ENCODE measurements at regions not wholly inside any gene's neighbourhood (a gene's known extent, or its start where the extent isn't known, plus 50 kb on each side); places are given as distances from the start of the nearest gene placed in this dataset.
"Not testable (repeated sequence)": the region's sequence is repeated elsewhere in the genome, so short reads cannot be mapped to it uniquely, and the experiment has no call there.

DNA sequence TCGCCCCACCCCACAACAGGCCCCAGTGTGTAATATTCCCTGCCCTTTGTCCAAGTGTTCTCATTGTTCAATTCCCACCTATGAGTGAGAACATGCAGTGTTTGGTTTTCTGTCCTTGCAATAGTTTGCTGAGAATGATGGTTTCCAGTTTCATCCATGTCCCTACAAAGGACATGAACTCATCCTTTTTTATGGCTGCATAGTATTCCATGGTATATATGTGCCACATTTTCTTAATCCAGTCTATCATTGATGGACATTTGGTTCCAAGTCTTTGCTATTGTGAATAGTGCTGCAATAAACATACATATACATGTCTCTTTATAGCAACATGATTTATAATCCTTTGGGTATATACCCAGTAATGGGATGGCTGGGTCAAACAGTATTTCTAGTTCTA is 132.7 kb downstream of the SNX10 start:
- H3K4me3 ChIP-seq; H3K36me3 ChIP-seq (replicated peaks in 1 of 2); H3K27me3 ChIP-seq; H3K9me3 ChIP-seq (replicated peaks in 1 of 3); DNase-seq; H3K4me1 ChIP-seq (replicated peaks in 1 of 2); H3K27ac ChIP-seq; intact Hi-C loops (cut with DNase I): not testable (repeated sequence)
- 82 to 100% (median 91%) methylated on average over 1 of the region's 1 CpG for WGBS, 4 donors

DNA sequence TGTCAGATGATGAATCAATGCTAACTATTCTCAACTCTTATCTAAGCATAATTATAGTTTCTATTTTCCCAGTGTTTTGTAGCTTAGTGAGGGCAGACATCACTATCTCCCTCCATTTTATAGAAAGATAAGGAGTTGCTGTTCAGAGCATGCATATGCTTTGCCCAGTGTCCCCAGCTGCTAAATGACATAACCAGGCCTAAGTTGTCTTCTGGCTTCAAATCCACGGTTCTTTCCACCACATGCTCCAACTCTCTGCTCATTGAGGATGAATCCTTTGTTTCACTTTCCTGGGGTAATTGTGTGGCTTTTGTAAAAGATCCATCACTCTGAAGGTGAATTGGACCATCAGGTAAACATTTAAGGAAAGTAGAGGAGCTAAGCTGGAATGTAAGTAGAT is 134.0 kb downstream of the SNX10 start:
- Histone ChIP-seq H3K27ac (no peak overlapping the region), H3K9me3 (replicated peaks in 1 of 3) (no peaks in the 10 kb centered on the region), H3K4me3 (no peak overlapping the region), H3K36me3 (replicated peaks in 1 of 2) (no peaks in the 10 kb centered on the region), H3K27me3 (no peaks in the 10 kb centered on the region), H3K4me1 (replicated peaks in 1 of 2) (no peaks in the 10 kb centered on the region)
- no peak for TF ChIP-seq POLR2A (IDR thresholded peaks at IDR 0.05)
- TF ChIP-seq, protein P1, sequence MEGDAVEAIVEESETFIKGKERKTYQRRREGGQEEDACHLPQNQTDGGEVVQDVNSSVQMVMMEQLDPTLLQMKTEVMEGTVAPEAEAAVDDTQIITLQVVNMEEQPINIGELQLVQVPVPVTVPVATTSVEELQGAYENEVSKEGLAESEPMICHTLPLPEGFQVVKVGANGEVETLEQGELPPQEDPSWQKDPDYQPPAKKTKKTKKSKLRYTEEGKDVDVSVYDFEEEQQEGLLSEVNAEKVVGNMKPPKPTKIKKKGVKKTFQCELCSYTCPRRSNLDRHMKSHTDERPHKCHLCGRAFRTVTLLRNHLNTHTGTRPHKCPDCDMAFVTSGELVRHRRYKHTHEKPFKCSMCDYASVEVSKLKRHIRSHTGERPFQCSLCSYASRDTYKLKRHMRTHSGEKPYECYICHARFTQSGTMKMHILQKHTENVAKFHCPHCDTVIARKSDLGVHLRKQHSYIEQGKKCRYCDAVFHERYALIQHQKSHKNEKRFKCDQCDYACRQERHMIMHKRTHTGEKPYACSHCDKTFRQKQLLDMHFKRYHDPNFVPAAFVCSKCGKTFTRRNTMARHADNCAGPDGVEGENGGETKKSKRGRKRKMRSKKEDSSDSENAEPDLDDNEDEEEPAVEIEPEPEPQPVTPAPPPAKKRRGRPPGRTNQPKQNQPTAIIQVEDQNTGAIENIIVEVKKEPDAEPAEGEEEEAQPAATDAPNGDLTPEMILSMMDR (IDR thresholded peaks at IDR 0.05), result no peak
- WGBS, 4 donors, result 69 to 92% (median 84%) methylated on average over 1 of the region's 1 CpG
- intact Hi-C loops (cut with DNase I), result no loop called here
- DNase-seq, result no peak

DNA sequence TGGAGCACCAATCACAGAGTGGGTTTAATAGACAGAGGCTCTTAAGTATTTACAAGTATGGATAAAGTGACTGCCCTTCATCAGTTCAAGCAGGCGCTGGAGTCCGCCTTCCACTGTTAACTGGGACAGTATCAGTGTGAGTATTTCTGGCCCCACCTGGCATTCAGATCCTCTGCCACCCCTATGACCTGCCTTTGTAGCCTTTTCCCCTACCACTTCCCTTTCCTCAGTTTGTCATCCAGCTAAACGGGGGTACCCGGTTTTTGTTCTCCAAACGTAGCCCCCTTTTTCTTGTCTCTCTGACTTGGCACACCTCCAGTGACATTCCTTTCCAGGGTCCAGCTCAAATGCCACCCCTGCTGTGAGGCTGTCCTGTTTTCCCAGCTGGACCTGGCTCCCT is 134.4 kb downstream of the SNX10 start:
- WGBS, 4 donors, result 50 to 79% (median 73%) methylated on average over 5 of the region's 5 CpGs

DNA sequence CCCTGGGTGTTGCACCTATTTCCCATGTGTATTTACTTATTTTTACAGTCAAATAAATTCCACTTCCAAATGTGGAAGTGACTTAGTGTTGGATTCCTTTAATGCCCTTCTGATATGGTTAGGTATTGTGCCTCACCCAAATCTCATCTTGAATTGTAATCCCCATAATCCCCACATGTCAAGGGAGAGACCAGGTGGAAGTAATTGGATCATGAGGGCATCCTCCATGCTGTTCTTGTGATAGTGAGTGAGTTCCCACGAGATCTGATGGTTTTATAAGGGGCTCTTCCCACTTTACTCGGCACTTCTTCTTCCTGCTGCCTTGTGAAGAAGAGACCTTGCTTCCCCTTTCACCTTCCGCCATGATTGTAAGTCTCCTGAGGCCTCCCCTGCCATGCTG is 136.9 kb downstream of the SNX10 start:
- no peak for DNase-seq
- WGBS, 4 donors, result 73 to 91% (median 82%) methylated on average over 3 of the region's 3 CpGs
- Histone ChIP-seq H3K9me3 (replicated peaks in 1 of 3) (no peaks in the 10 kb centered on the region), H3K36me3 (replicated peaks in 1 of 2) (no peaks in the 10 kb centered on the region), H3K4me3 (no peak overlapping the region), H3K27ac (no peak overlapping the region), H3K27me3 (no peaks in the 10 kb centered on the region), H3K4me1 (replicated peaks in 1 of 2) (no peaks in the 10 kb centered on the region)
- TF ChIP-seq, protein P1 (IDR thresholded peaks at IDR 0.05), result no peak
- TF ChIP-seq POLR2A (IDR thresholded peaks at IDR 0.05), result no peak
- intact Hi-C loops (cut with DNase I), result no loop called here

More for the DNA sequence above, 134.4 kb downstream of the SNX10 start:
- Histone ChIP-seq H3K27me3 (no peaks in the 10 kb centered on the region), H3K4me3 (no peak overlapping the region), H3K9me3 (replicated peaks in 1 of 3) (no peaks in the 10 kb centered on the region), H3K27ac (no peak overlapping the region), H3K4me1 (replicated peaks in 1 of 2) (no peaks in the 10 kb centered on the region), H3K36me3 (replicated peaks in 1 of 2) (no peaks in the 10 kb centered on the region)
- TF ChIP-seq, protein P1 (IDR thresholded peaks at IDR 0.05), result no peak
- no peak for TF ChIP-seq POLR2A (IDR thresholded peaks at IDR 0.05)
- intact Hi-C loops (cut with DNase I), result no loop called here
- DNase-seq, result no peak

DNA sequence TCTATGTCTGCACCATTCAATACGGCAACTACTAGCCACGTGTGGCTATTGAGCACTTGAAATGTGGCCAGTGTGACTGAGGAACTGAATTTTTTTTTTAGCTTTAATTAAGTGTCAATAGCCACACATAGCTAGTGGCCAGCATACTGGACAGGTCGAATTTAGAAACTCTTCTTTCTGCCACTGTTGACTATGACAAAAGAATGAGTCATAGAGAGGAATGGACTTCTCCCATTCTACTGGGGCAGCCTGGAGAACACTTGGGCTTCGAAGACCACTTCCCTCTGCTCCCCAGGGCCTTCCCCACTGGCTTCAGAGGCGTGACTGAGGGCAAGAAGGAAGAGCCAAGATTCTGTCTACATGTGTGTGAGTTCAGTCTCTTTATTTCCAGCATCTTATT is 137.5 kb downstream of the SNX10 start:
- no peaks in the 10 kb centered on the region for H3K36me3 ChIP-seq (replicated peaks in 1 of 2)
- no peak overlapping the region for H3K4me3 ChIP-seq
- no peaks in the 10 kb centered on the region for H3K27me3 ChIP-seq
- H3K27ac ChIP-seq, result no peak overlapping the region
- H3K4me1 ChIP-seq (replicated peaks in 1 of 2), result no peaks in the 10 kb centered on the region
- DNase-seq, result no peak
- intact Hi-C loops (cut with DNase I), result no loop called here
- no peak for TF ChIP-seq POLR2A (IDR thresholded peaks at IDR 0.05)
- TF ChIP-seq, protein P1 (IDR thresholded peaks at IDR 0.05), result no peak
- WGBS, 4 donors, result 82 to 94% (median 90%) methylated on average over 5 of the region's 5 CpGs
- H3K9me3 ChIP-seq (replicated peaks in 1 of 3), result no peaks in the 10 kb centered on the region
